Suprapubic skin (tissue), 4 donors: ENCODE measurements at regions not wholly inside any gene's neighbourhood (a gene's known extent, or its start where the extent isn't known, plus 50 kb on each side); places are given as distances from the start of the nearest gene placed in this dataset.

Experiments used
- DNase-seq, 2 donors: peaks; one replicate each; pipeline ENCODE4 v3.0.0-alpha.2; 2019; ENCODE audit warnings: low spot score in 2 of 2
- H3K27ac ChIP-seq: fragments of 200-600 bp; sonication (generic); one replicate; pipeline ENCODE4 v1.5.1; 2019
- H3K27me3 ChIP-seq: fragments of 200-600 bp; sonication (generic); one replicate; pipeline ENCODE4 v1.5.1; 2019
- H3K36me3 ChIP-seq: fragments of 200-600 bp; sonication (generic); one replicate; pipeline ENCODE4 v1.5.1; 2019
- H3K4me1 ChIP-seq: fragments of 200-600 bp; sonication (generic); one replicate; pipeline ENCODE4 v1.5.1; 2019
- H3K4me3 ChIP-seq: fragments of 200-600 bp; sonication (generic); one replicate; pipeline ENCODE4 v1.5.1; 2019; ENCODE audit warnings: mild to moderate bottlenecking
- H3K9me3 ChIP-seq: fragments of 200-600 bp; sonication (generic); one replicate; pipeline ENCODE4 v1.5.1; 2019
- CTCF ChIP-seq, 2 donors: fragments of 200-600 bp in 1 of 2; fragments of 450-650 bp in 1 of 2; sonication (generic) in 1 of 2; IDR thresholded peaks; one replicate each; pipeline ENCODE4 v1.5.1; 2016 to 2019; ENCODE audit warnings: antibody characterized with exemption in 2 of 2, mild to moderate bottlenecking in 1 of 2, moderate library complexity in 1 of 2
- EP300 ChIP-seq: sonication (generic); formaldehyde crosslinking; IDR thresholded peaks from one replicate; pipeline ENCODE4 v1.6.1; 2017; ENCODE audit warnings: antibody characterized with exemption
- POLR2A ChIP-seq, 2 donors: fragments of 450-650 bp; IDR thresholded peaks; one replicate each; pipeline ENCODE4 v1.6.1; 2017; ENCODE audit warnings: antibody characterized with exemption in 2 of 2, mild to moderate bottlenecking in 2 of 2, moderate library complexity in 2 of 2
- POLR2AphosphoS5 ChIP-seq, 3 donors: sonication (generic); formaldehyde crosslinking; IDR thresholded peaks; one replicate each; pipeline ENCODE4 v1.6.1; 2017; ENCODE audit warnings: antibody characterized with exemption in 3 of 3
- WGBS: methylation state at CpG from one replicate; pipeline ENCODE4 v1.1.5; 2018; 5-methylcytosine and 5-hydroxymethylcytosine counted together

- Histone ChIP-seq H3K4me3 (no peak overlapping the region), H3K36me3 (no peaks in the 10 kb centered on the region), H3K27ac (no peak overlapping the region), H3K27me3 (no peaks in the 10 kb centered on the region), H3K4me1 (no peaks in the 10 kb centered on the region), H3K9me3 (no peaks in the 10 kb centered on the region)
- 75% methylated on average over 6 of the region's 6 CpGs for WGBS
- no peak for DNase-seq
- TF ChIP-seq EP300 (no peak), POLR2A (IDR thresholded peaks at IDR 0.05) (no peak), POLR2AphosphoS5 (IDR thresholded peaks at IDR 0.05) (no peak), CTCF (IDR thresholded peaks at IDR 0.05) (no peak)
These were observed 372.5 kb upstream of the KCNN2 start for GRCh38 chr5:113989278-113989912.

- Histone ChIP-seq H3K36me3 (no peaks in the 10 kb centered on the region), H3K27me3 (no peaks in the 10 kb centered on the region), H3K4me1 (no peaks in the 10 kb centered on the region), H3K4me3 (no peak overlapping the region), H3K27ac (no peak overlapping the region), H3K9me3 (no peaks in the 10 kb centered on the region)
- no peak for DNase-seq
- TF ChIP-seq POLR2A (IDR thresholded peaks at IDR 0.05) (no peak), EP300 (no peak), POLR2AphosphoS5 (IDR thresholded peaks at IDR 0.05) (no peak), CTCF (IDR thresholded peaks at IDR 0.05) (no peak)
These were observed 372.0 kb upstream of the KCNN2 start for GRCh38 chr5:113989913-113990305.

- no peak overlapping the region for H3K27ac ChIP-seq
- no peak for DNase-seq
- no peaks in the 10 kb centered on the region for H3K27me3 ChIP-seq
- no peaks in the 10 kb centered on the region for H3K4me1 ChIP-seq
- no peaks in the 10 kb centered on the region for H3K9me3 ChIP-seq
- no peaks in the 10 kb centered on the region for H3K36me3 ChIP-seq
- WGBS: 58% methylated on average over 1 of the region's 1 CpG
- no peak for TF ChIP-seq POLR2AphosphoS5 (IDR thresholded peaks at IDR 0.05)
- TF ChIP-seq EP300: no peak
- no peak for TF ChIP-seq CTCF (IDR thresholded peaks at IDR 0.05)
- no peak for TF ChIP-seq POLR2A (IDR thresholded peaks at IDR 0.05)
- no peak overlapping the region for H3K4me3 ChIP-seq
These were observed 360.8 kb upstream of the KCNN2 start for GRCh38 chr5:114001076-114001475.

- H3K27me3 ChIP-seq: no peaks in the 10 kb centered on the region
- H3K27ac ChIP-seq: no peak overlapping the region
- no peak overlapping the region for H3K4me3 ChIP-seq
- H3K9me3 ChIP-seq: no peaks in the 10 kb centered on the region
- H3K4me1 ChIP-seq: no peaks in the 10 kb centered on the region
- H3K36me3 ChIP-seq: no peaks in the 10 kb centered on the region
- DNase-seq: no peak
- 71% methylated on average over 2 of the region's 2 CpGs for WGBS
- TF ChIP-seq EP300 (no peak), CTCF (IDR thresholded peaks at IDR 0.05) (no peak), POLR2AphosphoS5 (IDR thresholded peaks at IDR 0.05) (no peak), POLR2A (IDR thresholded peaks at IDR 0.05) (no peak)
These were observed 355.3 kb upstream of the KCNN2 start for GRCh38 chr5:114006582-114006981.

GRCh38 chr5:114007678-114008077 lies 354.2 kb upstream of the KCNN2 start:
- Histone ChIP-seq H3K27ac (no peak overlapping the region), H3K36me3 (no peaks in the 10 kb centered on the region), H3K4me1 (no peaks in the 10 kb centered on the region), H3K9me3 (no peaks in the 10 kb centered on the region), H3K4me3 (no peak overlapping the region), H3K27me3 (no peaks in the 10 kb centered on the region)
- no peak for TF ChIP-seq POLR2AphosphoS5 (IDR thresholded peaks at IDR 0.05)
- no peak for TF ChIP-seq CTCF (IDR thresholded peaks at IDR 0.05)
- TF ChIP-seq POLR2A (IDR thresholded peaks at IDR 0.05): no peak
- no peak for TF ChIP-seq EP300
- WGBS: 72% methylated on average over 5 of the region's 5 CpGs
- no peak for DNase-seq
